HEK293 (cell line): ENCODE measurements at regions not wholly inside any gene's neighbourhood (a gene's known extent, or its start where the extent isn't known, plus 50 kb on each side); places are given as distances from the start of the nearest gene placed in this dataset.

ENCODE experiments used
- CTCF ChIP-seq: fragments of 450-650 bp; formaldehyde crosslinking; IDR thresholded peaks from 2 replicates; pipeline ENCODE4 v1.5.1; 2016; ENCODE audit warnings: missing biosample characterization, missing genetic modification characterization
- ZSCAN18 ChIP-seq: fragments of 450-650 bp; formaldehyde crosslinking; IDR thresholded peaks from 2 replicates; pipeline ENCODE4 v1.5.1; 2016; ENCODE audit warnings: missing biosample characterization, missing genetic modification characterization

- TF ChIP-seq CTCF (tag by site-specific recombination) (no peak), ZSCAN18 (tag by site-specific recombination) (no peak)
Observed at GRCh38 chr20:11372876-11373790, 544.6 kb upstream of the BTBD3 start.
